ENCODE measurements at regions not wholly inside any gene's neighbourhood (a gene's known extent, or its start where the extent isn't known, plus 50 kb on each side); places are given as distances from the start of the nearest gene placed in this dataset.

GRCh38 chr3:193971261-193971751, 164.6 kb upstream of the HES1 start:
- DNase-seq: peak; percentile 7

GRCh38 chr3:193971966-193972365, 164.0 kb upstream of the HES1 start:
- DNase-seq: no peak

- DNase-seq: no peak
These were observed 163.1 kb upstream of the HES1 start for GRCh38 chr3:193972832-193973231.

- DNase-seq: no peak
These were observed 161.7 kb upstream of the HES1 start for GRCh38 chr3:193974191-193974652.

GRCh38 chr3:193974671-193975535, 161.0 kb upstream of the HES1 start:
- no peak for DNase-seq

GRCh38 chr3:193977622-193978021, 158.3 kb upstream of the HES1 start:
- DNase-seq: no peak

- DNase-seq: no peak
These were observed 157.9 kb upstream of the HES1 start for GRCh38 chr3:193978030-193978429.

GRCh38 chr3:193978486-193978885, 157.5 kb upstream of the HES1 start:
- DNase-seq: no peak

- DNase-seq: no peak
These were observed 155.6 kb upstream of the HES1 start for GRCh38 chr3:193980326-193980725.

GRCh38 chr3:193980905-193981304, 155.0 kb upstream of the HES1 start:
- DNase-seq: no peak

GRCh38 chr3:193981504-193981903, 154.4 kb upstream of the HES1 start:
- DNase-seq: no peak

- DNase-seq: no peak
These were observed 153.7 kb upstream of the HES1 start for GRCh38 chr3:193982258-193982659.

GRCh38 chr3:193983846-193984818, 151.8 kb upstream of the HES1 start:
- DNase-seq: no peak

GRCh38 chr3:193984876-193985275, 151.1 kb upstream of the HES1 start:
- no peak for DNase-seq

GRCh38 chr3:193987186-193987585, 148.8 kb upstream of the HES1 start:
- no peak for DNase-seq

GRCh38 chr3:193989186-193989585, 146.8 kb upstream of the HES1 start:
- no peak for DNase-seq

- DNase-seq: no peak
These were observed 144.1 kb upstream of the HES1 start for GRCh38 chr3:193991666-193992424.

- DNase-seq: no peak
These were observed 143.4 kb upstream of the HES1 start for GRCh38 chr3:193992425-193993037.

- no peak for DNase-seq
These were observed 139.7 kb upstream of the HES1 start for GRCh38 chr3:193996221-193996620.

- DNase-seq: no peak
These were observed 139.3 kb upstream of the HES1 start for GRCh38 chr3:193996641-193997089.

- no peak for DNase-seq
These were observed 138.5 kb upstream of the HES1 start for GRCh38 chr3:193997228-193998122.

Data from CD4-positive, alpha-beta T cell treated with Interleukin-17A for 4 hours (primary cell).